ENCODE measurements at regions not wholly inside any gene's neighbourhood (a gene's known extent, or its start where the extent isn't known, plus 50 kb on each side); places are given as distances from the start of the nearest gene placed in this dataset.

DNA sequence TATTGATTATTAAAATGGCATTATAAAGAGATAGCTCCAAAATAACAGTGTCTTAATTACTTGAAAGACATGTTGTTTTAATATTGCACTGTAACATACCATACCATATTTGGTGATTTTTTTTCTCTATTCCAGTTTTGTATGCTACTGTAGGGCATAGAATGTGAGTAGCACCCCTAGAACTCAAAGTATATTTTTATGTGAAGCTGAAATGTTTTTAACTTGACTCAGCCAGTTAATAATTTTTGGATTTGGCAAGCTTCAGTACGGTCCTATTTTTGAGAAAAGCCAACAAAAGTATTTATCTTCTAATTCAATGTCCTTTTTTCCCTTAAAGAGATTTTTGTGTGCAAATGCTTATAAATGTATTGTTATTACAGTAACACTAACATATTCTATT is 593.8 kb downstream of the USP25 start:
- H4K20me1 ChIP-seq (ENCODE audit: insufficient read depth), result no peaks in the 10 kb centered on the region
- no peaks in the 10 kb centered on the region for H3K27me3 ChIP-seq (replicated peaks; ENCODE audit: insufficient read depth)
- no peaks in the 10 kb centered on the region for H3K9me3 ChIP-seq (ENCODE audit: low read depth)
- H3K4me1 ChIP-seq (ENCODE audit: insufficient read depth), result peaks cover 28% of the 10 kb centered on the region
- H3K9ac ChIP-seq, result no peak overlapping the region
- H3K4me3 ChIP-seq, result 0 out of 2 replicates have a peak overlapping the region, but pooled peaks have one; percentile 3
- no peak overlapping the region for H3K27ac ChIP-seq
- no peaks in the 10 kb centered on the region for H3K36me3 ChIP-seq (ENCODE audit: low read depth)
- WGBS, 2 experiments (ENCODE audit: low coverage in 1 of 2, low lambda C conversion rate in 2 of 2, missing lambda C conversion rate in 2 of 2), result 8 to 19% methylated on average over 1 of the region's 1 CpG
- TF ChIP-seq EZH2phosphoT487 (IDR thresholded peaks at IDR 0.05; ENCODE audit: insufficient read depth, low read depth) (no peak), EZH2 (IDR thresholded peaks at IDR 0.05; ENCODE audit: insufficient read depth, poor library complexity, severe bottlenecking) (no peak)
- H3K4me2 ChIP-seq (ENCODE audit: unreplicated experiment), result peak overlapping the region; percentile 36
- H3F3A ChIP-seq (ENCODE audit: insufficient read depth), result no peaks in the 10 kb centered on the region
- peaks cover 14% of the 10 kb centered on the region; the same call in 1 of the 2 replicates for H3K79me2 ChIP-seq (ENCODE audit: insufficient read depth)
- 0 out of 2 replicates have a peak overlapping the region, but pooled peaks have one; percentile 2 for H2AFZ ChIP-seq
- in situ Hi-C loops (cut with MboI), result loop anchor here (10.0 kb wide), 2 partner anchors 239 to 319 kb away; no protein-coding TSS in a partner anchor
- DNase-seq, result peak; percentile 49
- no peaks in the 10 kb centered on the region for H3K9me2 ChIP-seq (ENCODE audit: insufficient read depth)

DNA sequence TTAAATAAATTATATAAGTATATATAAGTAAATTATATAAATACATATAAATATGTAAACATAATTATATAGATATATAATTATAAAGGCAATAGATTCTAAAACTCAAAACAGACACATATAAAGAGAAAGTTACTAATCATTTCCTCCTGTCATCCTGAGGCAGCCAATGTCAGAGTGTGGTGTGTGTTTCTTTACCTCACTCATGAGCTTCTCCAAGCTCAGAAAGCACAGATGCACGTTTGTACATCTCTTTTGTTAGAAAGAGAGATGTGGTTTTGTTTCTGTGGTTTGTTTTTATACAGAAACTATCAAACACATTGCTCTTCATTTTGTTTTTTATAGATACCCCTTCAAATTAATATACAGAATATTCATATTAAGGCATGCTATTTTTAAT is 594.8 kb downstream of the USP25 start:
- Histone ChIP-seq H3K79me2 (ENCODE audit: insufficient read depth) (peaks cover 14% of the 10 kb centered on the region; the same call in 1 of the 2 replicates), H3K9ac (no peak overlapping the region), H3K9me3 (ENCODE audit: low read depth) (no peaks in the 10 kb centered on the region), H3K27me3 (replicated peaks; ENCODE audit: insufficient read depth) (no peaks in the 10 kb centered on the region), H3K9me2 (ENCODE audit: insufficient read depth) (no peaks in the 10 kb centered on the region), H3K36me3 (ENCODE audit: low read depth) (no peaks in the 10 kb centered on the region), H3F3A (ENCODE audit: insufficient read depth) (no peaks in the 10 kb centered on the region), H3K27ac (no peak overlapping the region), H2AFZ (no peak overlapping the region), H3K4me1 (ENCODE audit: insufficient read depth) (peaks cover 28% of the 10 kb centered on the region), H3K4me2 (ENCODE audit: unreplicated experiment) (no peak overlapping the region), H4K20me1 (ENCODE audit: insufficient read depth) (no peaks in the 10 kb centered on the region), H3K4me3 (no peak overlapping the region)
- in situ Hi-C loops (cut with MboI), result loop anchor here (10.0 kb wide), 2 partner anchors 240 to 320 kb away; no protein-coding TSS in a partner anchor
- no peak for DNase-seq
- WGBS, 2 experiments (ENCODE audit: low coverage in 1 of 2, low lambda C conversion rate in 2 of 2, missing lambda C conversion rate in 2 of 2), result 9 to 12% methylated on average over 1 of the region's 1 CpG
- TF ChIP-seq EZH2phosphoT487 (IDR thresholded peaks at IDR 0.05; ENCODE audit: insufficient read depth, low read depth) (no peak), EZH2 (IDR thresholded peaks at IDR 0.05; ENCODE audit: insufficient read depth, poor library complexity, severe bottlenecking) (no peak)

DNA sequence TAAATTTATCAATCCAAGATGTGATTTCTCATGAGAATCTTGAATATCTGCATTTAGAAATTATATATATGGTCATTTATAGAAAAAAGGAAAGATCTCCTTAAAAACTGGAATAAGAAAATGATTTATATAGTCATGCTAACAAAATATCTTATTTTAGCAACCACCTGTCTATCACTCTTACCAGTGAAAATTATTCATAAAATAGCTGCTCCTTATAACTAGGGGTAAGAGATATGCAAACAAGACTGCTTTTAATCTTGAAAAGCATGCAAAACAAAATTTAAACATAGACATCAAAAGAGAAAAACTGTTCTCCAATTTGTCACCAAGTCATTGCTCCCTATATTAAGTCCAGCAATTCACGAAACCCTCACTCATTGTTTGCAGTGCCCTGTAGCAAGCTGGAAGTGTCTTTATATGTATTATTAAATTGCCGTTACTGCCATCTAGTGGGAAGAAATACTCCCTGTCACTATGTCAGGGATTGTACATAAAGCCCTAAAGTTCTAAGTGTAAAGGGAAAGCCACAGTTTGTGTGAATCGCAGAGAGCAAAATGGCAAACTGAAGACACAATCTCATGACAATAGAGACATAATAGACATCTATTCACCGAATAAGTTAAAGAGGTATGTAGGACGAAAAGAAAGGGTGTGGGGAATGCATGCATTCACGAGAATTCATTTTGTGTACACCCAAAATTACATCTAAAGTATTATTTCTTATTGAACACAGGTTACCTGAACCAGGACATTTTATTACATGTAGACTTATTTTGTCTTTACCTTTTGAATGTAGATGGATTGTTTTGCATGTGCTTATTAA is 600.5 kb downstream of the USP25 start:
- Histone ChIP-seq H3K4me1 (ENCODE audit: insufficient read depth) (peaks cover 9% of the 10 kb centered on the region), H3K79me2 (ENCODE audit: insufficient read depth) (peaks cover 9% of the 10 kb centered on the region; the same call in 1 of the 2 replicates), H3K9me2 (ENCODE audit: insufficient read depth) (no peaks in the 10 kb centered on the region), H3K4me3 (no peak overlapping the region), H3K36me3 (ENCODE audit: low read depth) (no peaks in the 10 kb centered on the region), H3K9me3 (ENCODE audit: low read depth) (no peaks in the 10 kb centered on the region), H4K20me1 (ENCODE audit: insufficient read depth) (no peaks in the 10 kb centered on the region), H3K9ac (no peak overlapping the region), H3K27ac (no peak overlapping the region), H3K4me2 (ENCODE audit: unreplicated experiment) (no peak overlapping the region), H3K27me3 (replicated peaks; ENCODE audit: insufficient read depth) (no peaks in the 10 kb centered on the region), H2AFZ (no peak overlapping the region), H3F3A (ENCODE audit: insufficient read depth) (no peaks in the 10 kb centered on the region)
- 23 to 31% methylated on average over 6 of the region's 6 CpGs for WGBS, 2 experiments (ENCODE audit: low coverage in 1 of 2, low lambda C conversion rate in 2 of 2, missing lambda C conversion rate in 2 of 2)
- in situ Hi-C loops (cut with MboI), result no loop called here
- TF ChIP-seq EZH2 (IDR thresholded peaks at IDR 0.05; ENCODE audit: insufficient read depth, poor library complexity, severe bottlenecking) (no peak), EZH2phosphoT487 (IDR thresholded peaks at IDR 0.05; ENCODE audit: insufficient read depth, low read depth) (no peak)
- peak; percentile 82 for DNase-seq

GRCh38 chr21:16330908-16331268 is 601.1 kb downstream of the USP25 start:
- no peaks in the 10 kb centered on the region for H3F3A ChIP-seq (ENCODE audit: insufficient read depth)
- DNase-seq, result no peak
- no peak overlapping the region for H2AFZ ChIP-seq
- no peak overlapping the region for H3K4me3 ChIP-seq
- H3K79me2 ChIP-seq (ENCODE audit: insufficient read depth), result peaks cover 9% of the 10 kb centered on the region; the same call in 1 of the 2 replicates
- WGBS, 2 experiments (ENCODE audit: low coverage in 1 of 2, low lambda C conversion rate in 2 of 2, missing lambda C conversion rate in 2 of 2), result 83 to 90% methylated on average over 5 of the region's 5 CpGs
- H3K4me2 ChIP-seq (ENCODE audit: unreplicated experiment), result no peak overlapping the region
- H3K36me3 ChIP-seq (ENCODE audit: low read depth), result no peaks in the 10 kb centered on the region
- H4K20me1 ChIP-seq (ENCODE audit: insufficient read depth), result no peaks in the 10 kb centered on the region
- H3K9me3 ChIP-seq (ENCODE audit: low read depth), result no peaks in the 10 kb centered on the region
- no peaks in the 10 kb centered on the region for H3K9me2 ChIP-seq (ENCODE audit: insufficient read depth)
- no peak for TF ChIP-seq EZH2phosphoT487 (IDR thresholded peaks at IDR 0.05; ENCODE audit: insufficient read depth, low read depth)
- TF ChIP-seq EZH2 (IDR thresholded peaks at IDR 0.05; ENCODE audit: insufficient read depth, poor library complexity, severe bottlenecking), result no peak
- in situ Hi-C loops (cut with MboI), result no loop called here
- peaks cover 9% of the 10 kb centered on the region for H3K4me1 ChIP-seq (ENCODE audit: insufficient read depth)
- H3K27me3 ChIP-seq (replicated peaks; ENCODE audit: insufficient read depth), result no peaks in the 10 kb centered on the region
- no peak overlapping the region for H3K27ac ChIP-seq
- H3K9ac ChIP-seq, result no peak overlapping the region

Data from GM23248 (cell line).